ENCODE measurements at regions not wholly inside any gene's neighbourhood (a gene's known extent, or its start where the extent isn't known, plus 50 kb on each side); places are given as distances from the start of the nearest gene placed in this dataset.

DNA sequence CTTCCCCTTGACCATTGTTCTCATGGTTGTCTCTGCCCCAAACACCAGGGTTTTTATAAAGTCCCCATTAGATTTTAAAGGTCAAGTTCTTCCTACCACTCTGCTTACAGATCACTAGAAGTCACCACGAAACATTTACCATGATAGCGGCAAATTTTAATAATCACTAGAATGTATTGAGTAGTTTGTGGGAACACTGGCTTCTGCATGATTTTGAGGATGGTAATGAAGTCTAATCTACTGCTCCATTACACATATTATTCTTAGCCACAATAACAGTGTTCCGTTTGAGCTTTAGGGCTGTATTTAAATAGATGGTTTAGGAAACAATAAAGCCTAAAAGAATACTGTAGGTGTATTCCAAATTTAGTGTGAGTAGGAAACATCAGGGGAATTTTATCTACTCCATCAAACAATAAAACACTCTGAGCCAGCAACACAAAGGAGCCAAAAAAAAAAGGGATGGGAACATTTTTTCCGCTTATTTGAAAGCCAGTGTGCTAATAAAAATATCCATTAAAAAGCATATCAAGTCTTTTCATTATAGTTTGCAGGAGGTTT lies 49.7 kb downstream of the KLF12 start:
- no peak for DNase-seq
- no peaks in the 10 kb centered on the region for H3K36me3 ChIP-seq
- H3K4me3 ChIP-seq, result no peak overlapping the region

DNA sequence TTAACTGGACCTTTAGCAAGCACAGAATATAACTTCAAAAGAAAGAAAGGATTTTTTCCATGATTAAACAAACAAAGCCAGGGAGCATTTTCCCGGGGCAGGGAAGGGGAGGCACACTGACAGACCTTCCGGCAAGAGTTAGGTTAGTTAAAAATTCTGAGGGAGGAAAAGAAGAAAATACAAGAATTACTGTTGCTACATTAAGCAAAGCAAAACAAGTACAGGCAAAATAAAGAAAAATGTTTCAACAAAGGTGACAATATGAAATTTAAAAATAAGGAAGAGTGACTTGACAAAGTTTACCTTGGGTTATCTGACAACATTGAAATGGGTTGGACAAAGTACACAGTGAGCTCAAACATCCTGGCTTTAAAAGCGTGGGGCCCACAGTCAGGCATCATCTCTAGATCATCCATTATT lies 51.5 kb downstream of the KLF12 start:
- H3K27me3 ChIP-seq, result no peaks in the 10 kb centered on the region
- no peaks in the 10 kb centered on the region for H3K36me3 ChIP-seq
- no peak for DNase-seq
- no peak overlapping the region for H3K4me3 ChIP-seq
- H3K9me3 ChIP-seq, result no peaks in the 10 kb centered on the region

More for the DNA sequence above, 49.7 kb downstream of the KLF12 start:
- Histone ChIP-seq H3K9me3 (no peaks in the 10 kb centered on the region), H3K27me3 (no peaks in the 10 kb centered on the region)

DNA sequence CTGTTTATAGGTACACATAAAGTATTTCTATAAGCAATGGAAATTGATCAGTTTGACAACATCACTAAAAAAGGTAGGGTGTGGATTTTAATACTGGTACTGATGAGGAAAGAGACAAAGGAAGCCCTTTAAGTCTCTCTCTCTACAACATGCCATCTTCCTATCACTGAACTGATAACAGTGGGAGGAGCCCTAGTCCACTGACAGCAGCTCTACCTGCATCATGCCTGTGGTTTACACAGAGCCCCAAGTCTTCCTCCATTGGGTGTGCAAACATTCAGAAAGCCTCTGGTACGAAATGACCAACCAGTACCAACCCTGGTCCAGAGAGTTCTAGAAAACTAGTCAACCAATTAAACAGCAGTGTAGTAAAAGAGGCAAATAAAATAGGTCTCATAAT lies 53.4 kb downstream of the KLF12 start:
- DNase-seq, result no peak
- Histone ChIP-seq H3K4me3 (no peak overlapping the region), H3K9me3 (no peaks in the 10 kb centered on the region), H3K36me3 (no peaks in the 10 kb centered on the region), H3K27me3 (no peaks in the 10 kb centered on the region)

DNA sequence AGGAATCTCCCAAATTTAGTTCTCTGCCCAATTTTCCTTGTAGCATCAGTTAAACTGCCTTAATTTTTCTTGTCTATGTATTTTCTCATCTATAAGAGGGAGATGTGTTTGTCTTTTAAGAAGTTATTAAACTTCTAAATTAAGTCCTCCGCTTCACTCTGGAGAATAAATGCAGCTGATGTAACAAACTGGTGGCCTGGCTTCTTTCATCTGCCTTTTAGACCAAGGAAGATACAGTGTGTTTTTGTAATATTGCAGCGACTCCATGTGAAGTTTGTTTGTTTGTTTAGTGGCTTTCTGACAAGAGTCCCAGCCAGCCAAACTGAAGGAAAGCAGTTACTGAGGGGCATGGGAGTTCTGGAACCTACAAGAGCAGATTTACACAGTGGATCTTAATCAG lies 56.4 kb downstream of the KLF12 start:
- no peak for DNase-seq
- H3K27me3 ChIP-seq, result no peaks in the 10 kb centered on the region
- H3K4me3 ChIP-seq, result no peak overlapping the region
- H3K9me3 ChIP-seq, result no peaks in the 10 kb centered on the region
- H3K36me3 ChIP-seq, result no peaks in the 10 kb centered on the region

DNA sequence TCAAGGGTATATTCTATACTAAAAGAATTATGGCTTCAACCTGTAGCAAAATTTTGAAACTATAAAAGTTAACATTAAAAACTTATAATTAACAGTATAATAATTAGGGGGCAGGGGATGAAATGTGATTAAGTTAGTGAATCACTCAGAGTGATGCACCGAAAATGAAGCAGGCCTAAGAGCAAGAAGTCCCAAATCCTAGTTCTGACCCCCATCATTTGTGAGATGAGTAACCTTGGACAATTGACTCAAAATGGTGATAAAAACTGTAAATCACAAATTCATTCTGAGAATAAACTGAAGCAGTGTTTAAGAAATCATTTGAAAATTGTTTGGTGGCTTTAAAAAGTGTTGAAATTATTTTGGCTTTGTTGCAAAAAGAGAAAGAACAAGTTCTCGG lies 56.8 kb downstream of the KLF12 start:
- no peaks in the 10 kb centered on the region for H3K27me3 ChIP-seq
- no peaks in the 10 kb centered on the region for H3K9me3 ChIP-seq
- H3K36me3 ChIP-seq, result no peaks in the 10 kb centered on the region
- DNase-seq, result no peak
- no peak overlapping the region for H3K4me3 ChIP-seq

DNA sequence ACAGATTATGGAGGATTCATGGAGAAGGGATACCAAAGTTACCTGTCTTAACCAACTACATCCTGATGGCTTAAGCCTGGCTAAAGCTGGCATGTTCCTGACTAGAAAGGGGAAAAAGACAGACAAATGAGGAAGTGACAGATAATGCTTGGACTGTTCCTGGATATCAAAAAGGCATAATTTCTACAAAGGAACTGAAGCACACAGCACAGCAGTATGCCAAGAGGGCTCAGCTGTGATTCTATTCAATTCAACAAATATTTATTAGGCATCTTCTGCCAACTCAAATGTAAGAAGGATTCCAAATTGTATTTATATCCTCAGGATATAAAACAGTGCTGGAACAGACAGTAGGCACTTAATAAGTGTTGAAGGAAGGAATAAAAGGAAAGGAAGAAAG lies 59.5 kb downstream of the KLF12 start:
- no peaks in the 10 kb centered on the region for H3K36me3 ChIP-seq
- no peak overlapping the region for H3K4me3 ChIP-seq
- H3K27me3 ChIP-seq, result no peaks in the 10 kb centered on the region
- H3K9me3 ChIP-seq, result no peaks in the 10 kb centered on the region
- peak; percentile 45 for DNase-seq

DNA sequence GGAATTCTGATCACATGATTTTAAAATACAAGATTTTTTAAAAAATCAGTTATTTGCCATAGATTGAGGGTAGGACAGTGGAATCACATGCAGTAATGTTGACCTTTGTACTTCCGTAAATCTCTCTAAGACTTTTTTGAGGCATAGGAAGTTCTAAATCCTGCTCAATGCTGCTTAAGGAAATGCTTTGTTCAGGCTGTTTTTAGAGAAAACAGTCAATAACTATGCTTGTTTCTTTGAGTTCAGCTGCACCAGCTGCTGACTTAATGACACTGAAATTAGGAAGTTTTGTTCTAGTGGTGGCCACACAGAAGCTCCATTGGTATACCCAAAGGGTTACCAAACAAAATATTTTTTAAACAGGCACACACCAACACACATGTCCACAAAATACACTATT lies 60.9 kb downstream of the KLF12 start:
- H3K36me3 ChIP-seq, result no peaks in the 10 kb centered on the region
- no peak for DNase-seq

DNA sequence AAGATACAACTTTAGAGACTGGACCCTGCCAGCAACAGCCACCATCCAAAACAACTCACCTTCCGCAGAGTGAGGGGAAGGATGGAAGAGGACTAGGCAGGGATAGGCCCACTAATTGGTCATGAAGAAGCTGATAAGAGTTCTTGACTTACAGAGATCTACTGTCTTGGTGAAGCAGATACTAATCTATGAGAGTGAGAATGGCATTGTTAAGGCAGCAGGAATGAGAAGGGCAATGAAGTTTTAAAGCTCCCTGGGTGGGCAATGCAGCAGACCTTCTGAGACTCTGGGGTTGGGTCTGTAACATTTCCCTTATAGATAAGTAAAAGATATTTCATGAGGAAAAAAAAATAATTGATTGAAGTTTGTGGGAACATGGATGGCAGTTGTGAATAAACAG lies 63.7 kb downstream of the KLF12 start:
- DNase-seq, result no peak
- H3K4me3 ChIP-seq, result no peak overlapping the region
- no peaks in the 10 kb centered on the region for H3K36me3 ChIP-seq
- H3K9me3 ChIP-seq, result no peaks in the 10 kb centered on the region
- H3K27me3 ChIP-seq, result no peaks in the 10 kb centered on the region

More for the DNA sequence above, 60.9 kb downstream of the KLF12 start:
- no peaks in the 10 kb centered on the region for H3K9me3 ChIP-seq
- H3K27me3 ChIP-seq, result no peaks in the 10 kb centered on the region
- H3K4me3 ChIP-seq, result no peak overlapping the region

DNA sequence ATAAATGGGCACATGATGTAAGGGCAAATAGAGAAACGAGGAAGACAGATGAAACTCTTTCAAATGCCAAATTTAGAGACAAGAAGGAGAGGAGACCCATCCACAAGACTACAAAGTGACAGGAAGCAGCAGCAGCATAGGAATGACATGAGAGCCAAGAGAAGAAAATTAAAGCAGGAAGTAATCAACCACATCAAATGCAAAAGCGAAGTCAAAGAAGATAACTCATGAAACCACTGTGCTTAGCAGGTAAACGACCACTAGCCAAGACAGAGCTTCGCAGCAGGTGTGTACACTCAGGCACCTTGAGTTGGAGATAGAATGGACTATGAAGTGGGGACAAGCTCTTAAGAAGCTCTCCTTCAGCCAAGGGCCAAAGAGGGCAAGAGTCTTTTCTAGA lies 64.1 kb downstream of the KLF12 start:
- H3K4me3 ChIP-seq, result no peak overlapping the region
- H3K9me3 ChIP-seq, result no peaks in the 10 kb centered on the region
- H3K27me3 ChIP-seq, result no peaks in the 10 kb centered on the region

DNA sequence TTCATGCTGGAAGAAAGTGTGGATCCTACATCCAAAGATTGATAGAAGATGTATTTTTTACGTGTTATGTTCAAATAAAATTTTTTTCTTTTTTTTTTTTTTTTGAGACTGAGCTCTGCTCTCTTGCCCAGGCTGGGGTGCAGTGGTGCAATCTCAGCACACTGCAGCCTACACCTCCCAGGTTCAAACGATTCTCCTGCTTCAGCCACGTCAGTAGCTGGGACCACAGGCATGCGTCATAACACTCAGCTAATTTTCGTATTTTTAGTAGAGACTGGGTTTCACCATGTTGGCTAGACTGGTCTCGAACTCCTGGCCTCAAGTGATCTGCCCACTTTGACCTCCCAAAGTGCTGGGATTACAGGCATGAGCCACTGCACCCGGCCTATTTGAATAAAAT lies 65.7 kb downstream of the KLF12 start:
- DNase-seq, result no peak
- H3K36me3 ChIP-seq, result no peaks in the 10 kb centered on the region

More for the DNA sequence above, 64.1 kb downstream of the KLF12 start:
- no peak for DNase-seq
- H3K36me3 ChIP-seq, result no peaks in the 10 kb centered on the region

DNA sequence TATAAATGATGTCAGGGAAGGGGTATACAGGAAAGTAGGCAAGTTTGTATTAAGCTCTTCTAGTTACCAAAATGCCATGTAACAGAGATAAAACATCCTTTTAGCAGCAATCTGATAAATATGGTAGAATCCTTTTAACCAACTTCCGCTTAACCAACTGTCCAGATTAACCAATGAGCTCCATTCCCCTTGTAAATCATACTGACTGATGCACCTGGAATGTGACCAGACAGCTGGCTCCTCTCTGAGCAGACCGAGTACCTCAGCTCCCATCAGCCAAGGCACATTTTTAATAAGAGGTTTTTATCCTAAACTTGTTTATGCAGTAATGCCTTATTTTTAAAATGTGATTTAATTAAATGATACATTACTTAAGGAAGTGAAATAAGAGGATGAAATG lies 66.4 kb downstream of the KLF12 start:
- no peaks in the 10 kb centered on the region for H3K36me3 ChIP-seq
- H3K9me3 ChIP-seq, result no peaks in the 10 kb centered on the region
- no peak overlapping the region for H3K4me3 ChIP-seq
- no peak for DNase-seq
- no peaks in the 10 kb centered on the region for H3K27me3 ChIP-seq

More for the DNA sequence above, 65.7 kb downstream of the KLF12 start:
- H3K27me3 ChIP-seq, result no peaks in the 10 kb centered on the region
- no peaks in the 10 kb centered on the region for H3K9me3 ChIP-seq
- no peak overlapping the region for H3K4me3 ChIP-seq

DNA sequence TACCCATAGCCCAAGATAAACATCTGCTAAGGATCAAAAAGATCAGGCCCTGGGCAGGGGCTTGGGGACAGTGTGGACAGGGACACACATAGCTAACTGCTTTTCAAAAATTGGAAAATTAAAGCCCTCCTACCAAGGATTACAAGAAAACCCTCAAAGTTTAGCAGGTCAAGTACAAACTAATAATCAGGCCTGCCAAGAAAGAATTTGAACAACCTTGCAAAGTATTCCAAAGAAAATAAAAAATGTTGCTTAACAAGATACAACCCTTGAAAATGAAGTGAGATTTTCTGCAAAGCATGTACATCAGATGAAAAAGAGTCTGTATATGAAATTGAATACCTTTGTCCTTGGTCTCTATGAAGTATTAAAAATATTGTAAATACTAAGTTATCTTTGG lies 67.3 kb downstream of the KLF12 start:
- Histone ChIP-seq H3K9me3 (no peaks in the 10 kb centered on the region), H3K36me3 (no peaks in the 10 kb centered on the region), H3K27me3 (no peaks in the 10 kb centered on the region), H3K4me3 (no peak overlapping the region)
- DNase-seq, result no peak

DNA sequence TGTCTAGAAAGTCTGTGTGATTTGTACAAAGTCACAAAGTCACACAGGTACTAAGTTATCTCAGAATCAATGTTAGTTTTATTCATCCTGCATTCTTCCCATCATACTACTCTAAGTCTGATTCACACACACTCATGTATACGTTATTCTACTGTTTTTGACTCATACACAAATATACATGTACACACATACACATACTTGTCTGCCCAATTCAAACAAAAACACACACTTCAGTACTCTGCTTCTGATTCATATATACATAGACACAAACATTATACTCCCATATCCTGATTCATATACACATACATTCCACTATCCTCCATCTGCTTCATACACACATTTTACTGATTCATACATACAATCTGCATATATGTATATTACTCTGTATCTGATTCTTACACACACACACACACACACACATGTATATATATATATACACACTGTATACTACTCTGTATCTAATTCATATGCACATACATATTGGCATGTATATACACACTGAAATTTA lies 69.3 kb downstream of the KLF12 start:
- no peaks in the 10 kb centered on the region for H3K36me3 ChIP-seq
- peaks cover 2% of the 10 kb centered on the region; the same call in 1 of the 2 replicates for H3K9me3 ChIP-seq
- no peak for DNase-seq
- H3K27me3 ChIP-seq, result no peaks in the 10 kb centered on the region
- no peak overlapping the region for H3K4me3 ChIP-seq

DNA sequence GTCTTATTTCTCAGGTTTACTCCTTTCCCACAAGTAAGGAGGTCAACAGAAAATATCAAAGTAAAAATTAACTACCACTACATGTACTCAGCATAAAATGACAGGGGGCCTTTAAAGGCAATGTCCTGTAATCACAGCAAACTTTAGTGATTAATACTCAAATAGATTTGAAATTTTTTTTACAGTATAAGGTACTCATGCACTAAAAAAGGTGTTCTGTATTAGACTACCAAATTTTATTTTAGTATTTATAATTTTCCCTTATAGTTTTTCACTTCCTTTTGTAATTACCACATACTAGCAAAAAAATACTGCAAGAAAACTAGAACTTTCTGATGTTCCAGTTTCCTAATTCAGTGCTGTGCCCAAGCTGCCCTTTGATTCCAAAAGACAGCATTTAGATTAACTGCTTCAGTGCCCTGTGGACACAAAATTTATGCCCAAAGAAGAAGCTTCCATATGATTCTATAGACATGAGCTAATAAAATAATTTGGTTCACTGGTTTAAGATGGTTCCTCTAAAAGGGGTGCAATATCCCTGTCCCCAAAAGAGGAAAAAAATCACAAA lies 70.6 kb downstream of the KLF12 start:
- Histone ChIP-seq H3K36me3 (no peaks in the 10 kb centered on the region), H3K27me3 (no peaks in the 10 kb centered on the region), H3K4me3 (no peak overlapping the region), H3K9me3 (peaks cover 2% of the 10 kb centered on the region; the same call in 1 of the 2 replicates)
- no peak for DNase-seq

DNA sequence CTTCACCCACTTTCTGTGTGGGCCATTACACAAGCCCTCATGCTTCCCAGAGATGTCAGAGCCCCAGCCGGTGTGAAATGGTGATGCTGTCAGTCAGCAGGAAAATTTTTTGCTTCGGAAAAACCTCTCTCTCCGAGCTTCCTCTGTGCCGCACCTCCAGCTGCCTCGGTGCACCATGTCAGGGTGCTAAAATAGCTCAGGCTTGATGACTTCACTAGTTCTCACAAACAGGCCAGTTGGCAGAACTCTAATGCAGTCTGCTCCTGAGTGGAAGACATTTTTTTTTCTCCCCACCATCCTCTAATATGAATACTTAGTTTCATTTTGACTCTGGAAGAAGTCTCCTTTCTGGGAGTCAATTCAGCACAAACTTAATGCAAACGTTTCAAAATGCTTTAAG lies 71.3 kb downstream of the KLF12 start:
- peaks cover 2% of the 10 kb centered on the region; the same call in 1 of the 2 replicates for H3K9me3 ChIP-seq
- H3K36me3 ChIP-seq, result no peaks in the 10 kb centered on the region
- DNase-seq, result peak; percentile 57
- H3K27me3 ChIP-seq, result no peaks in the 10 kb centered on the region
- peak overlapping the region; percentile 9; the same call in 1 of the 2 replicates for H3K4me3 ChIP-seq

DNA sequence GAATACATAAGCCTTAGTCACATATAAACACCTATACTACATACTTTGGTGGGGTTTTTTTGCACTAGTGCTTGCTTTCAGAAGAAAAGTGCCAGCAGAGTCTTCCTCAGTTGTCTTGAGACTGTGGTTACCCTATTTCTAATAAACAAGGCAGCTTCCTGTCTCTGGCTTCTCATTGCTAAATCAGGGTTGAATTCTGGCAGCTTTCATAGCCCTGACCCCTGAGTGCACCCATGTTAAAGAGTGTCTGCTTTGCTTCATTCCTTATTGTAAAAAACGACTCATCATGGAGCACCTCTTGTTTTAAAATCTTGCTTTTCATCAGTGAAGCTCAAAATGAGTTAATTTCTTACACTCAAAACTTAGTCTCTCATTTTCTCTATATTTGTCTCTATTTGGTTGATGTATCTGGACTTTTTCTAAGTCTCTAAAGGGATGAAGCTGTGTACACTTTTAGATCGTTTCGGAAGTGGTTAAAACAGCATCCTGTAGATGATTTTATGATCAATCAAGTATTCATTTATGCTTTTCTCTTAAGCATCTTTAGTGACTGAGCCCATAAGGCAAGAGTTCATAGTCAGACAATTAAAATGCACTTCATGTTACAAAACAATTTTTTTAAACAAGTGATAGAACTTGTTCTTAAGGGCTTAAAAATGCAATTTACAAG lies 72.1 kb downstream of the KLF12 start:
- peaks cover 2% of the 10 kb centered on the region; the same call in 1 of the 2 replicates for H3K9me3 ChIP-seq
- no peak overlapping the region for H3K4me3 ChIP-seq
- no peaks in the 10 kb centered on the region for H3K27me3 ChIP-seq
- DNase-seq, result peak; percentile 8
- H3K36me3 ChIP-seq, result no peaks in the 10 kb centered on the region

DNA sequence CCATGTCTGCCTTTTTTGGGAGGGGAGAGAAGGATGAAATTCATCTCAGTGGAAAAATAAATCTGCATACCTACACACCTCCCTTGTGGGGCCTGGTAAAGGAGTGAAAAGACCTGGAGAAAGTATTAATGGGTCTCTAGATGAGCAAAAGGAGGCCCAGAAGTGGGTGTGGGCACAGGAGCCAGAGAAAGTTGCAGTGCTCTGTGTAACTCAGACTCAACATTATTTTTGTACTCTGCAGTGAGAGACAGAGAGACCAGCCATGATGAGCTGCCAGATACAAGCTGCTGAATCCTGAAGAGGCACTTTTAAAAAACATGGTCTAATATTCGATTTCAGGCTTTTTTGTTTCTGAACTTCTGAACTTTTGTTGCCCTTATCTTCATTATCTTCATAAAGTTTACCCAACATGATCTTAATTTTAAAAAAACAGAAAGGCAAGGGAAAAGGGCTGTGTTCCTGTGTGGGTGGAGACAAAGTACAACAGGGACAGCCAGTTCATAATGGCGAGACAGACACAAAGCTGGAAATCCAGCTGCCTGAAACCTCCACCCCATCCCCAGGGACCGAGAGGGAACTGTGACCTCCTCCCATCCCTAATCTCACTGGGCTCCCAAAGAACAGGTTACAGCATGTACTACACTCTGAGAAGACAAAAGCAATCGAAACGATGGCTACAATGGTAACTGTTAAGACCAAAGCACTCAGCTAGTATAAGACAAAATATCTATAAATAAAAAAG lies 77.2 kb downstream of the KLF12 start:
- Histone ChIP-seq H3K9me3 (peaks cover 2% of the 10 kb centered on the region; the same call in 1 of the 2 replicates), H3K36me3 (no peaks in the 10 kb centered on the region), H3K4me3 (no peak overlapping the region), H3K27me3 (no peaks in the 10 kb centered on the region)
- no peak for DNase-seq
